Calu3 (cell line): ENCODE measurements at regions not wholly inside any gene's neighbourhood (a gene's known extent, or its start where the extent isn't known, plus 50 kb on each side); places are given as distances from the start of the nearest gene placed in this dataset.

ENCODE experiments used
- BruUV-seq: library from RNA; stranded (reverse); fragments of 400-500 nt; replicated peaks from 2 replicates; lab custom pipeline; 2021; lab: Mats Ljungman, UMichigan
- CTCF ChIA-PET: fragments of 300-600 bp; sonication (Branson Sonifier 250); formaldehyde crosslinking; loops from one replicate; lab custom pipeline; 2022; ENCODE audit warnings: antibody characterized with exemption; lab: Charles Lee
- DNase-seq: peaks from one replicate; pipeline ENCODE4 v3.0.0; 2022
- H3K27ac Mint-ChIP-seq: one replicate; pipeline ENCODE4 v1.8.0; 2022; ENCODE audit warnings: mixed read lengths; ENCODE audit not compliant: unreplicated experiment
- H3K27me3 Mint-ChIP-seq: one replicate; pipeline ENCODE4 v1.8.0; 2022; ENCODE audit warnings: mixed read lengths; ENCODE audit not compliant: unreplicated experiment
- H3K36me3 Mint-ChIP-seq: one replicate; pipeline ENCODE4 v1.8.0; 2022; ENCODE audit warnings: mild to moderate bottlenecking, moderate library complexity, mixed read lengths; ENCODE audit not compliant: insufficient read depth, unreplicated experiment
- H3K4me1 Mint-ChIP-seq: one replicate; pipeline ENCODE4 v1.8.0; 2022; ENCODE audit warnings: mild to moderate bottlenecking, low read depth, mixed read lengths; ENCODE audit not compliant: unreplicated experiment
- H3K4me3 Mint-ChIP-seq: one replicate; pipeline ENCODE4 v1.8.0; 2022; ENCODE audit warnings: mild to moderate bottlenecking, low read depth, moderate library complexity, mixed read lengths; ENCODE audit not compliant: unreplicated experiment
- H3K9me3 Mint-ChIP-seq: one replicate; pipeline ENCODE4 v1.8.0; 2022; ENCODE audit warnings: low read depth, mixed read lengths; ENCODE audit not compliant: unreplicated experiment
- CTCF ChIP-seq: fragments of 200-600 bp; IDR thresholded peaks from one replicate; pipeline ENCODE4 v1.8.0; 2022; ENCODE audit warnings: antibody characterized with exemption; ENCODE audit not compliant: unreplicated experiment
- intact Hi-C: fragments of 100-400 bp; cut with micrococcal nuclease; formaldehyde crosslinking; loops from one replicate; pipeline ENCODE4 v1.10.0; 2022; ENCODE audit not compliant: unreplicated experiment

GRCh38 chr21:18168108-18168507, 76.5 kb upstream of the CHODL start:
- no peak for TF ChIP-seq CTCF
- CTCF ChIA-PET = interaction anchor here (0.6 kb wide), 1 partner anchor 10 kb away, joined by 3 read pairs; no protein-coding TSS in a partner anchor
- no TSS peak for BruUV-seq
- Mint-ChIP-seq H3K4me1 (no peaks in the 10 kb centered on the region), H3K27me3 (no peaks in the 10 kb centered on the region), H3K36me3 (no peaks in the 10 kb centered on the region), H3K27ac (no peak overlapping the region), H3K4me3 (no peak overlapping the region), H3K9me3 (peaks cover 4% of the 10 kb centered on the region)
- DNase-seq = no peak
- intact Hi-C loops = no loop called here

- intact Hi-C loops = no loop called here
- CTCF ChIA-PET = interaction anchor here (0.6 kb wide), 1 partner anchor 1192 kb away, joined by 4 read pairs; no protein-coding TSS in a partner anchor
- no TSS peak for BruUV-seq
These were observed 79.7 kb upstream of the CHODL start for GRCh38 chr21:18164933-18165332.

GRCh38 chr21:18164483-18164882, 80.2 kb upstream of the CHODL start:
- Mint-ChIP-seq H3K4me3 (no peak overlapping the region), H3K27me3 (no peaks in the 10 kb centered on the region), H3K36me3 (no peaks in the 10 kb centered on the region), H3K9me3 (peaks cover 9% of the 10 kb centered on the region), H3K4me1 (no peaks in the 10 kb centered on the region), H3K27ac (no peak overlapping the region)
- BruUV-seq = no TSS peak
- no peak for DNase-seq
- intact Hi-C loops = no loop called here
- TF ChIP-seq CTCF = no peak
- CTCF ChIA-PET = interaction anchor here (0.6 kb wide), 1 partner anchor 1193 kb away, joined by 4 read pairs; no protein-coding TSS in a partner anchor

More at GRCh38 chr21:18164933-18165332, 79.7 kb upstream of the CHODL start:
- no peak overlapping the region for H3K27ac Mint-ChIP-seq
- no peaks in the 10 kb centered on the region for H3K4me1 Mint-ChIP-seq
- DNase-seq = no peak
- H3K4me3 Mint-ChIP-seq = no peak overlapping the region
- TF ChIP-seq CTCF = no peak
- H3K9me3 Mint-ChIP-seq = peaks cover 9% of the 10 kb centered on the region
- H3K27me3 Mint-ChIP-seq = no peaks in the 10 kb centered on the region
- no peaks in the 10 kb centered on the region for H3K36me3 Mint-ChIP-seq

- CTCF ChIA-PET = no interaction called here
- no peak for TF ChIP-seq CTCF
- no peaks in the 10 kb centered on the region for H3K36me3 Mint-ChIP-seq
These were observed 80.7 kb upstream of the CHODL start for GRCh38 chr21:18163956-18164355.

More at GRCh38 chr21:18163956-18164355, 80.7 kb upstream of the CHODL start:
- no TSS peak for BruUV-seq
- DNase-seq = no peak
- Mint-ChIP-seq H3K27me3 (no peaks in the 10 kb centered on the region), H3K27ac (no peak overlapping the region), H3K9me3 (peaks cover 6% of the 10 kb centered on the region), H3K4me3 (no peak overlapping the region), H3K4me1 (no peaks in the 10 kb centered on the region)
- intact Hi-C loops = no loop called here
